ENCODE measurements at regions not wholly inside any gene's neighbourhood (a gene's known extent, or its start where the extent isn't known, plus 50 kb on each side); places are given as distances from the start of the nearest gene placed in this dataset.

GRCh38 chr7:130959743-130960207 is 225.8 kb upstream of the KLF14 start:
- TF ChIP-seq, protein P1, sequence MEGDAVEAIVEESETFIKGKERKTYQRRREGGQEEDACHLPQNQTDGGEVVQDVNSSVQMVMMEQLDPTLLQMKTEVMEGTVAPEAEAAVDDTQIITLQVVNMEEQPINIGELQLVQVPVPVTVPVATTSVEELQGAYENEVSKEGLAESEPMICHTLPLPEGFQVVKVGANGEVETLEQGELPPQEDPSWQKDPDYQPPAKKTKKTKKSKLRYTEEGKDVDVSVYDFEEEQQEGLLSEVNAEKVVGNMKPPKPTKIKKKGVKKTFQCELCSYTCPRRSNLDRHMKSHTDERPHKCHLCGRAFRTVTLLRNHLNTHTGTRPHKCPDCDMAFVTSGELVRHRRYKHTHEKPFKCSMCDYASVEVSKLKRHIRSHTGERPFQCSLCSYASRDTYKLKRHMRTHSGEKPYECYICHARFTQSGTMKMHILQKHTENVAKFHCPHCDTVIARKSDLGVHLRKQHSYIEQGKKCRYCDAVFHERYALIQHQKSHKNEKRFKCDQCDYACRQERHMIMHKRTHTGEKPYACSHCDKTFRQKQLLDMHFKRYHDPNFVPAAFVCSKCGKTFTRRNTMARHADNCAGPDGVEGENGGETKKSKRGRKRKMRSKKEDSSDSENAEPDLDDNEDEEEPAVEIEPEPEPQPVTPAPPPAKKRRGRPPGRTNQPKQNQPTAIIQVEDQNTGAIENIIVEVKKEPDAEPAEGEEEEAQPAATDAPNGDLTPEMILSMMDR (IDR thresholded peaks at IDR 0.05; ENCODE audit: extremely low read depth in 1 of 2, insufficient read depth in 1 of 2, low read depth in 1 of 2, low read length in 2 of 2): peak in 1 of 2 donors; percentile 22
- TF ChIP-seq POLR2A (IDR thresholded peaks at IDR 0.05; ENCODE audit: low read depth, low read length) (no peak), POLR2AphosphoS5 (IDR thresholded peaks at IDR 0.05; ENCODE audit: insufficient read depth, low read depth, low read length) (no peak), EZH2 (IDR thresholded peaks at IDR 0.05; ENCODE audit: borderline replicate concordance, low read depth, low read length, severe bottlenecking) (no peak), MYC (IDR thresholded peaks at IDR 0.05; ENCODE audit: low read depth, low read length) (no peak), MAX (IDR thresholded peaks at IDR 0.05; ENCODE audit: insufficient read depth, insufficient read length) (no peak), JUN (IDR thresholded peaks at IDR 0.05; ENCODE audit: borderline replicate concordance, insufficient read depth, insufficient read length, low read depth) (no peak), FOS (IDR thresholded peaks at IDR 0.05; ENCODE audit: borderline replicate concordance, insufficient read depth, low read length) (no peak)
